Stimulated activated CD4-positive, alpha-beta T cell treated with anti-CD3 and anti-CD28 coated beads, Interleukin-12 subunit alpha, Interleukin-12 subunit beta, amount 100 ng/mL, for 24 hours (primary cell): ENCODE measurements at regions not wholly inside any gene's neighbourhood (a gene's known extent, or its start where the extent isn't known, plus 50 kb on each side); places are given as distances from the start of the nearest gene placed in this dataset.
"Not testable (repeated sequence)": the region's sequence is repeated elsewhere in the genome, so short reads cannot be mapped to it uniquely, and the experiment has no call there.

ENCODE experiments used
- DNase-seq, 2 experiments: peaks; one replicate each; pipeline ENCODE4 v3.0.0-alpha.2; 2020; ENCODE audit warnings: low read depth in 2 of 2

GRCh38 chrY:7588176-7588575 is 676.6 kb upstream of the AMELY start:
- not testable (repeated sequence) for DNase-seq

DNA sequence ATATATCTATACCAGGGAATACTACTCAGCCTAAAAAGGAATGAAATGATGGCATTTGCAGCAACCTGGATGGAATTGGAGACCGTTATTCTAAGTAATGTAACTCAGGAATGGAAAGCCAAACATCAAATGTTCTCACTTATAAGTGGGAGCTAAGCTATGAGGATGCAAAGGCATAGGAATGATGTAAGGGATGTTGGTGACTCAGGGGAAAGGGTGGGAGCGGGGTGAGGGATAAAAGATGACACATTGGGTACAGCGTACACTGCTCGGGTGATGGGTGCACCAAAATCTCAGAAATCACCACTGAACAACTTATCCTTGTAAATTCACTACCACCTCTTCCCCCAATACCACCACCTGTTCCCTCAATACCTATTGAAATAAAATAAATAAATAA is 651.0 kb upstream of the AMELY start:
- no peak for DNase-seq

DNA sequence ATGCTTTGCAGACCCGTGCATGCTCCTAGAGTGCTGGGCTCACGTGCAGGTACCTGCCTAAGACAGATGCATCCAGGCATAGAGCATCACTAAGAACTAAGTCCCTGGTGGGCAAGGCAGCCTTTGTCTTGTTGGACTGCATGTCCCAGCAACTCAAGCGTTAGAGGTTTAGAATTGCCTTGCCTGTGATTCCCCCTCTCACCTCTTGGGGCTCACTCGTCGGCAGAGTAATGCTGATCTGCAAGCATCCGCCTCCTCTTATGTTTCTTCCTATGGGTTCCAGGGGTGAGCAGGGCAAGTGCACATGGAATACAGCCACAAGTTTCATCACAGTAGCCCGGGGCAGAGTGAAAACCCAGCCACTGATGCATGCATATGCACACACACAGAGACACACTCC is 646.1 kb upstream of the AMELY start:
- no peak for DNase-seq

DNA sequence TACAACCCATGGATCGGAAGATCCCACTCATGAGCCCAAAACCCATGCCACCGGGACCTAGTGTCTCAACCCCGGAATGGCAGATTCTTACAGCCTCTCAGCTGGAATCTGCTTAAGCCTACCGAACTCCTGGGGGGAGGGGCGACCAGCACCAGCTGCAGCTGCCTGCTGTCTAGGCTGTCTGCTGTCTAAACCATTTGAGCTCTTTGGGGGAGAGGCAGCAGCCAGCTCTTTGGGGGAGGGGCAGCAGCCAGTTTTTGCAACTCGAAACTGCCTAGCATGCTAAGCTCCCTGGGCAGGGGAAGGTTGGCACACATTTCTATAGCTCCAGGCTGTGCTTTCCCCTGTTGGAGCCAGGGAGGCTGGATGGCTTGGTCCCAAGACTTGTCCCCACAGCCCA is 643.5 kb upstream of the AMELY start:
- DNase-seq, result no peak

GRCh38 chrY:7545060-7545459 is 633.5 kb upstream of the AMELY start:
- DNase-seq, result no peak

- no peak for DNase-seq
These were observed 632.7 kb upstream of the AMELY start for GRCh38 chrY:7544172-7544770.

- no peak for DNase-seq
These were observed 632.0 kb upstream of the AMELY start for GRCh38 chrY:7543506-7543905.

GRCh38 chrY:7542256-7542858 is 630.8 kb upstream of the AMELY start:
- no peak for DNase-seq

- DNase-seq, result no peak
These were observed 617.8 kb upstream of the AMELY start for GRCh38 chrY:7529396-7529795.

- DNase-seq, result not testable (repeated sequence)
These were observed 616.0 kb upstream of the AMELY start for GRCh38 chrY:7527568-7527967.

DNA sequence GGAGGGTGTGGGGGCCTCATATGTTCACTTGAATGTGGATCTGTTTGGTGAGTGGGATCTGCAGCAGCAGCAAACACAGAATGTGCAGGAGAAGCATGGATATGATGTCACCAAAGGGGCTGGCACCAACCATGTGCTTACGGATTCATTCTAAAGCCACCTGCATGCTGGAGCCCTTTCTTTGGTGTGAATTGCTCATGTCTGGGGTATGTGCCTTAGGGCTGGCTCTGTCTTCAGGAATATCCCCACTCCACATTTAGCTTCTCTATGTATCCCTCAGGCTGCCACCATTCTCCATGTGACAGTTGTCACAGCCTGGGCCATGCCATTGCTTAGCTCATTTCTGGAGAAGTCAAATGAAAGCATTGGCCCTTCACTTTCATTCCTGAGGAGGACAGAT is 606.8 kb upstream of the AMELY start:
- DNase-seq, result no peak

- no peak for DNase-seq
These were observed 604.7 kb upstream of the AMELY start for GRCh38 chrY:7516268-7516667.

- no peak for DNase-seq
These were observed 604.3 kb upstream of the AMELY start for GRCh38 chrY:7515812-7516211.

- no peak for DNase-seq
These were observed 591.3 kb upstream of the AMELY start for GRCh38 chrY:7502896-7503295.

- no peak for DNase-seq
These were observed 589.7 kb upstream of the AMELY start for GRCh38 chrY:7501236-7501635.

- no peak for DNase-seq
These were observed 584.4 kb upstream of the AMELY start for GRCh38 chrY:7496001-7496400.

- not testable (repeated sequence) for DNase-seq
These were observed 573.1 kb upstream of the AMELY start for GRCh38 chrY:7484455-7485285.

DNA sequence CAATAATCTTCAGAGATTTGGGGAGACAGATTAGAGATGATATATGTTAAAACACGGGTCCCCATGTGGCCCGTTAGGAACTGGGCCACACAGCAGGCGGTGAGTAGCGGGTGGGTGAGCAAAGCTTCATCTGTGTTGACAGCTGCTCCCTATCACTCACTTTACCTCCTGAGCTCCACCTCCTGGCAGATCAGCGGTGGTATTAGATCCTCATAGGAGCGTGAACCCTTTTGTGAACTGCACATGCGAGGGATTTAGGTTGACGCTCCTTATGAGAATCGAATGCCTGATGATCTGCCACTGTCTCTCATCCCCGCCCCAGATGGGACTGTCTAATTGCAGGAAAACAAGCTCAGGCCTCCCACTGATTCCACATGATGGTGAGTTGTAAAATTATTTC is 560.4 kb upstream of the AMELY start:
- DNase-seq, result no peak

DNA sequence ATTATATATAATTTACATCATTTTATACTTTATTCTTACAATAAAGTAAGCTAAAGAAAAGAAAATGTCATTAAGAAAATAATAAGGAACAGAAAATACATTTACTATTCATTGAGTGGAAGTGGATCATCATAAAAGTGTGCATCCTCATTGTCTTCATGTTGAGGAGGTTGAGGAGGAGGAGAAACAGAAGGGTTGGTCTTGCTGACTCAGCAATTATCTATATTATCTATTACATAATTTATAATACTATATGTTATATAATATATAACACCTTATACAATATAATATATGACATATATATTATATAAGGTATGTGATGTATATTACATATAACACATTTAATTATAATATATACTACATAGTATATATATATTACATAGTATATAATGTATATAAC is 558.5 kb upstream of the AMELY start:
- DNase-seq, result no peak

GRCh38 chrY:7468951-7469745 is 557.6 kb upstream of the AMELY start:
- no peak for DNase-seq

DNA sequence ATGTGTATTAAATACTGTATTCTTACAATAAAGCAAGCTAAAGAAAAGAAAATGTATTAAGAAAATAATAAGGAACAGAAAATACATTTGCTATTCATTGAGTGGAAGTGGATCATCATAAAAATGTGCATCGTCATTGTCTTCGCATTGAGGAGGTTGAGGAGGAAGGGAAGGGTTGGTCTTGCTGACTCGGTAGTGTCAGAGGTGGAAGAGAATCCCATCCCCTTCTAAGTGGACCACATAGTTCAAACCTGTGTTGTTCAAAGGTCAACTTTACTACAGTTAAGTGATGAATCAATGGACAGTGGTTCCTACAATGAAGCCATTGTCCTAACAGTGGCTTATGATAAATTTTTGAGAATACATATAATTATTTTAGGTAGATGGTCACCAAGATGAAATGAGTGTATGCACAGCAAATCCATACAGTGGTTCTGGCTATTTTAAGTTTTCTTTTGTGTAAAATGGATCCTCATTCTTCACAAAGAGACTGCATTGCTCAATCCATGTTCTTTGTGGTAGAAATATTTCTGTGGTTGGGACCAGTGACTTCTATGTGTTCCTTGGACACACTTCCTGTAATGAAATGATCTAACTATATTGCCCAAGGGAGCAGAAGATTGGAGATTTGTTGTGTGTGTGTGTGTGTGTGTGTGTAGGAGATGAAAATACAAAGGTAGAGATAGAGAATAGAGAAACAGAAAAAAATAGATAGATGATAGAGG is 556.4 kb upstream of the AMELY start:
- no peak for DNase-seq

- DNase-seq, result peak in 1 of 2 experiments; percentile 15
These were observed 553.7 kb upstream of the AMELY start for GRCh38 chrY:7465185-7465621.
